ENCODE measurements at regions not wholly inside any gene's neighbourhood (a gene's known extent, or its start where the extent isn't known, plus 50 kb on each side); places are given as distances from the start of the nearest gene placed in this dataset.

GRCh38 chr5:104062621-104063377 is 500.2 kb upstream of the NUDT12 start:
- Histone ChIP-seq H3K79me2 (ENCODE audit: insufficient read depth, low read length) (no peaks in the 10 kb centered on the region), H3K4me2 (ENCODE audit: low read length) (no peak overlapping the region), H3K4me1 (ENCODE audit: insufficient read depth, low read length, severe bottlenecking) (no peaks in the 10 kb centered on the region), H3K27me3 (ENCODE audit: insufficient read depth, low read length) (no peaks in the 10 kb centered on the region), H3F3A (ENCODE audit: insufficient read depth, low read length) (no peaks in the 10 kb centered on the region), H3K4me3 (ENCODE audit: low read depth, low read length, poor library complexity, severe bottlenecking) (no peak overlapping the region), H3K9me2 (ENCODE audit: low read depth, low read length) (no peaks in the 10 kb centered on the region), H3K27ac (ENCODE audit: low read depth, low read length, poor library complexity, severe bottlenecking) (no peak overlapping the region), H2AFZ (ENCODE audit: low read length) (no peak overlapping the region), H4K20me1 (ENCODE audit: insufficient read depth, low read length) (no peaks in the 10 kb centered on the region), H3K9me3 (ENCODE audit: low read length) (no peaks in the 10 kb centered on the region), H3K36me3 (ENCODE audit: insufficient read depth, low read length) (no peaks in the 10 kb centered on the region), H3K9ac (ENCODE audit: low read length) (no peak overlapping the region)
- TF ChIP-seq CTCF (IDR thresholded peaks at IDR 0.05; ENCODE audit: low read length): no peak
- TF ChIP-seq EZH2 (IDR thresholded peaks at IDR 0.05; ENCODE audit: borderline replicate concordance, low read length): no peak

- H3K27ac ChIP-seq (ENCODE audit: low read depth, low read length, poor library complexity, severe bottlenecking): no peak overlapping the region
- H3K36me3 ChIP-seq (ENCODE audit: insufficient read depth, low read length): no peaks in the 10 kb centered on the region
- H3K9me3 ChIP-seq (ENCODE audit: low read length): no peaks in the 10 kb centered on the region
- H3K4me2 ChIP-seq (ENCODE audit: low read length): no peak overlapping the region
- H3K4me3 ChIP-seq (ENCODE audit: low read depth, low read length, poor library complexity, severe bottlenecking): no peak overlapping the region
- no peak for TF ChIP-seq EZH2 (IDR thresholded peaks at IDR 0.05; ENCODE audit: borderline replicate concordance, low read length)
- TF ChIP-seq CTCF (IDR thresholded peaks at IDR 0.05; ENCODE audit: low read length): no peak
- H3K9me2 ChIP-seq (ENCODE audit: low read depth, low read length): no peaks in the 10 kb centered on the region
- H3K27me3 ChIP-seq (ENCODE audit: insufficient read depth, low read length): no peaks in the 10 kb centered on the region
- no peaks in the 10 kb centered on the region for H3F3A ChIP-seq (ENCODE audit: insufficient read depth, low read length)
- H3K79me2 ChIP-seq (ENCODE audit: insufficient read depth, low read length): no peaks in the 10 kb centered on the region
- no peak overlapping the region for H3K9ac ChIP-seq (ENCODE audit: low read length)
- no peaks in the 10 kb centered on the region for H3K4me1 ChIP-seq (ENCODE audit: insufficient read depth, low read length, severe bottlenecking)
- H4K20me1 ChIP-seq (ENCODE audit: insufficient read depth, low read length): no peaks in the 10 kb centered on the region
- H2AFZ ChIP-seq (ENCODE audit: low read length): no peak overlapping the region
These were observed 499.1 kb upstream of the NUDT12 start for GRCh38 chr5:104061707-104062106.

GRCh38 chr5:104053353-104053649 is 490.7 kb upstream of the NUDT12 start:
- no peaks in the 10 kb centered on the region for H3K9me2 ChIP-seq (ENCODE audit: low read depth, low read length)
- no peaks in the 10 kb centered on the region for H3K36me3 ChIP-seq (ENCODE audit: insufficient read depth, low read length)
- no peaks in the 10 kb centered on the region for H3F3A ChIP-seq (ENCODE audit: insufficient read depth, low read length)
- H3K27ac ChIP-seq (ENCODE audit: low read depth, low read length, poor library complexity, severe bottlenecking): no peak overlapping the region
- no peaks in the 10 kb centered on the region for H3K4me1 ChIP-seq (ENCODE audit: insufficient read depth, low read length, severe bottlenecking)
- no peaks in the 10 kb centered on the region for H3K9me3 ChIP-seq (ENCODE audit: low read length)
- no peaks in the 10 kb centered on the region for H3K79me2 ChIP-seq (ENCODE audit: insufficient read depth, low read length)
- no peak overlapping the region for H3K4me3 ChIP-seq (ENCODE audit: low read depth, low read length, poor library complexity, severe bottlenecking)
- H4K20me1 ChIP-seq (ENCODE audit: insufficient read depth, low read length): no peaks in the 10 kb centered on the region
- no peaks in the 10 kb centered on the region for H3K27me3 ChIP-seq (ENCODE audit: insufficient read depth, low read length)
- H2AFZ ChIP-seq (ENCODE audit: low read length): no peak overlapping the region
- no peak overlapping the region for H3K9ac ChIP-seq (ENCODE audit: low read length)
- TF ChIP-seq EZH2 (IDR thresholded peaks at IDR 0.05; ENCODE audit: borderline replicate concordance, low read length) (no peak), CTCF (IDR thresholded peaks at IDR 0.05; ENCODE audit: low read length) (no peak)
- no peak overlapping the region for H3K4me2 ChIP-seq (ENCODE audit: low read length)
